Activated CD4-positive, CD25-positive, alpha-beta regulatory T cell (primary cell): ENCODE measurements at regions not wholly inside any gene's neighbourhood (a gene's known extent, or its start where the extent isn't known, plus 50 kb on each side); places are given as distances from the start of the nearest gene placed in this dataset.
A peak's percentile ranks its signal among the peaks of the same experiment; 100 is the strongest.

Experiments used
- DNase-seq, 4 experiments: peaks; one replicate each; lab custom pipeline; 2025; lab: John Stamatoyannopoulos, UW

DNA sequence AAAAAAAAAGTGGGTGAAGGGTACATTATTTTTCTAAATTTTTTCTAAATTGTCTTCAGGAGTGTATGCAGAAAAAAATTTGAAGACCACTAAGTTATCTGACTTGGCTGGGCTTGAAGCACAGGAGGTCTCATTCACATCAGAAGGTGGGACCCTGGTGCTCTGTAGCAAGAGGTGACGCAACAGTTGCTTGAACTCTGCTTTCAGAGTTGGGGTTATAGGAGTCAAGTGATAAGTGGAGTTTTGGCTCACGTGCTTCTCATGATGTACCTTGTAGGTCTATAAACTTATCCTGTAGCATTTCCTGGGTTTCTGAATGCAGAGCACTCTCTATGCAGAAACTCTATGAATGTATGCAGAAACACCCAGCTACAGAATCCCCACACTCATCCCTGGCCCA, 58.5 kb upstream of the FOXC1 start:
- DNase-seq, result no peak

DNA sequence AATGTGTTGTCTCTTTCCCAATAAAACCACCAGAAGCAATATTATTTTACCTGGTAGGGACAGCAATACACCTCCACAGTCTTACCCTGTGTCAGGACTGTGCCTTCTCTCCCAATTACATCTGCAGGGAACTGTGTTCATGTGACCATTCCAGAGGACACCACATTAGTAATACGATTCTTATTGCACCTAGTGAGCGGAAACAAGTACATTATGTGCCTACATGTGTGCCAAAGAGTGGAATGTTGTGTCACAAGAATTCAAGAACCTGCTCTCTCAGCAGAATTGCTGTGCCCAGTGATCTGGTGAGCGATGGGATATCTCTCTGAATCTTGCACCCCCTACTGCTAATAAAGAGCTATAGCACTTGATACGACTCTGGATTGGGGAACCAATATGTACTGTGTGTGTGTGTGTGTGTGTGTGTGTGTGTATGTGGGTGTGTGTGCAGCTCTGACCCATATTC, 57.4 kb upstream of the FOXC1 start:
- no peak for DNase-seq

DNA sequence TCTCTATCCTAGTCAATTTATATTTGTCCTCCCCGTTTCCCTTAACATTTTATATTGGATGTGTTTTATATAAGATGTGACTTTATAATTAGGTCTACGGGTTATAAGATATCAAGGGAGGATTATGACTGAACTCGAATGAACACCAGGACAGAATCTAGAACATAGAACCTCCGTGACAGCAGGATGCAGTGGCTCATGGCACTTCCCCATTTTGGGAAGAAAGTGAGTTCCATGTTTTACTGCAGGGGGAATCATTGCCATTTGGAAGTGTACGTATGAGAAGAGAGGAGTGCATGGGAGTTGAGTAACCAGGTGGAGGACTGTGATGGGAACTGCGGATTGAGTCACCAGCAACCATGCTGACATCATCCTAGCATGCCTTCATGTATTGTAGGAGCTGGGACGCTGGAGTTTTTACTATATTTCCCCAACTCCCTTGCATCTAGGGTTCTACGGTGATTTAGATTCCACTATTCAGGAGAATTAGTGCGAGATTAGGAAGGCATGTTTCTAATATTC, 56.1 kb upstream of the FOXC1 start:
- no peak for DNase-seq

DNA sequence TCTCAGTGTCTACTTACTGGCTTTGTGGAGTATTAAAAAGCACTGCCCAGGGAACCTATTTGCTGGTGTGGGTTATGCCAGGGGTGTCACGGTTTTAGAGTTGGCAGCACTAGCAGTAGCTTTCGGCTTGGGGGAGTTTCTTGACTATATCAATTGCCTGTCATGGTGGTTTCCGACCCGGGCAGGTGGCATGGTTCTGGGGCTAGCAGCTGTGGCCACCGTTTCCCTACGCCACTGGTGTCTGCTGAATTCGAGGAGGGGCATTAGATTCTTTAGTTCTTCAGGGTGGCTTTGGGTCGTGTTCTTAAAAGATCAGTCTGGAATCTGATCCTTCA, 55.6 kb upstream of the FOXC1 start:
- DNase-seq, result no peak

DNA sequence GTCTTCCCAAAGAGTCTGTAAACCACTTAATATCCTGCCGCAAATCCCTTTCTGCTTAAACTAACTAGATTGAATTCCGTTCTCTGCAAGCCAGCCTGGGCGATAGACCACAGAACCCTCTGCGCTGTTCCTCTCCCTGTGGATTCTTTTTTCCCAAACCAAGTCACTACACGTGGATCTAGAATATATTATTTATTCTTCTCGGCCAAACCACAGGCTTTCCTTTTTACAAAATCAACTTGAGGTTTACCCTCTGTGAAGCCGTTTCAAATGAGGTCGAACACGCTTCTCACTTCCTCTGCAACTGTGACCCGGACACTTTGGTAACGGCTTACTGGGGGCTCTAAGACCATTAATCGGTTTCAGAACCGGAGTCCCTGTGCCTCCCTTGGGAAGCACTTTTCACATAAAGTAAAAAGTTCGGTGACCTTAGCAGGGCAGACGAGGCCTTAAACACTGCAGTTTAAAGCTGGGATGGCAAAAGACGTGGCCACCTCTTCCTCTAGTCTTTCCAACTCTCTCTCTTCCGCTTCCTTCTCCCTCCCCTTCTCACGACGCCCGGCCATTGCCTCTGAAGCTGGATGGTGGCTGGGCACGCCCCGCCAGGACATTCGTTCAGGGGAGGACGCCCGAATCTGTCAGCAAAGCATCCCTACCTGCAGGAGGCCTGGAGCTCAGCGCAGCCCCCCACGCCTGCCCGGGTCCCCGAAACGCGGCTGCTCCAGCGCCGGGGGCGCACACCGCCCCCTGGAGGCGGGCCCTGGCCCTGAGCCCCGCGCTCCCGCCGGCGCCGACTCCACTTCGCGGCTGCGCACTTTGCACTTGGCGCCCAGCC, 55.0 kb upstream of the FOXC1 start:
- DNase-seq, result peak; percentile 24 to 62 (median 47)

DNA sequence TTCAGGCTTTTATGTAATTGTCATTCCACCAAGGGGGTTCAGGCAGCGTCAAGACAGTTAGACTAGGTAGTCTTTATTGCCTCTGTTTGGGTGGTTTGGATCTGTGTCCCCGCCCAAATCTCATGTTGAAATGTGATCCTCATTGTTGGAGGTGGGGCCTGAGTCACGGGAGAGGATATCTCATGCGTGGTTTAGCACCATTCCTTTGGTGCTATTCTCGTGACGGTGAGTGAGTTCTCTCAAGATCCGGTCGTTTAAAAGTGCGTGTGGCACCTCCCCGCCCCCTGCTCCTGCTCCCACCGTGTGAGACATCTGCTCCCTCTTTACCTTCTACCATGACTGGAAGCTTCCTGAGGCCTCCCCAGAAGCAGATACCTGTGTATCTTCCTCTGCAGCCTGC, 51.3 kb upstream of the FOXC1 start:
- DNase-seq, result no peak
